Esophagus squamous epithelium (tissue), 5 donors: ENCODE measurements at regions not wholly inside any gene's neighbourhood (a gene's known extent, or its start where the extent isn't known, plus 50 kb on each side); places are given as distances from the start of the nearest gene placed in this dataset.

Experiments
- DNase-seq: peaks from one replicate; lab custom pipeline; 2025; lab: John Stamatoyannopoulos, UW
- H3K27ac ChIP-seq, 4 donors: fragments of 200-600 bp; sonication (generic); one replicate each; pipeline ENCODE4 v1.5.1; 2016 to 2019; ENCODE audit warnings: mild to moderate bottlenecking in 1 of 4
- H3K27me3 ChIP-seq, 4 donors: fragments of 200-600 bp; sonication (generic); 1 replicate in 3 of 4; 2 replicates in 1 of 4; pipeline versions ENCODE4 v1.5.1 to v1.6.0; 2017 to 2021; ENCODE audit warnings: antibody characterized with exemption in 1 of 4
- H3K36me3 ChIP-seq, 3 donors: fragments of 200-600 bp; sonication (generic); one replicate each; pipeline ENCODE4 v1.5.1; 2016 to 2019
- H3K4me1 ChIP-seq, 3 donors: fragments of 200-600 bp; sonication (generic); one replicate each; pipeline ENCODE4 v1.5.1; 2017 to 2019
- H3K4me3 ChIP-seq, 4 donors: fragments of 200-600 bp; sonication (generic); 1 replicate in 3 of 4; 2 replicates in 1 of 4; pipeline ENCODE4 v1.5.1; 2016 to 2019; ENCODE audit warnings: mild to moderate bottlenecking in 2 of 4, moderate library complexity in 1 of 4
- H3K9me3 ChIP-seq, 3 donors: fragments of 200-600 bp; sonication (generic); one replicate each; pipeline ENCODE4 v1.5.1; 2016 to 2019
- POLR2A ChIP-seq, 4 donors: fragments of 450-650 bp; IDR thresholded peaks; one replicate each; pipeline ENCODE4 v1.6.1; 2017; ENCODE audit warnings: antibody characterized with exemption in 4 of 4, mild to moderate bottlenecking in 4 of 4, moderate library complexity in 3 of 4
- WGBS, 2 donors: methylation state at CpG; one replicate each; pipeline ENCODE4 v1.1.5; 2018; 5-methylcytosine and 5-hydroxymethylcytosine counted together
- intact Hi-C: fragments of 100-400 bp; cut with DNase I; formaldehyde crosslinking; loops from one replicate; pipeline ENCODE4 v1.15.0; 2022
- TF ChIP-seq, protein P1 (sequence below), 6 experiments: fragments of 450-650 bp in 4 of 6; fragments of 200-600 bp in 2 of 6; sonication (generic) in 2 of 6; IDR thresholded peaks; one replicate each; pipeline ENCODE4 v1.5.1; 2016 to 2019; ENCODE audit warnings: antibody characterized with exemption in 6 of 6, mild to moderate bottlenecking in 4 of 6, moderate library complexity in 4 of 6
- donor health status: DM: yes; HTN: yes; CAD: no.

GRCh38 chr10:31619531-31620061, 300.6 kb downstream of the ZEB1 start:
- Histone ChIP-seq H3K27me3 (no peaks in the 10 kb centered on the region), H3K36me3 (no peaks in the 10 kb centered on the region), H3K4me3 (no peak overlapping the region), H3K27ac (peak overlapping the region in 2 of 4 donors; percentile 58 to 66), H3K4me1 (peaks cover 13 to 48% (median 18%) of the 10 kb centered on the region in 3 donors), H3K9me3 (no peaks in the 10 kb centered on the region)
- no peak for TF ChIP-seq POLR2A (IDR thresholded peaks at IDR 0.05)
- TF ChIP-seq, protein P1, sequence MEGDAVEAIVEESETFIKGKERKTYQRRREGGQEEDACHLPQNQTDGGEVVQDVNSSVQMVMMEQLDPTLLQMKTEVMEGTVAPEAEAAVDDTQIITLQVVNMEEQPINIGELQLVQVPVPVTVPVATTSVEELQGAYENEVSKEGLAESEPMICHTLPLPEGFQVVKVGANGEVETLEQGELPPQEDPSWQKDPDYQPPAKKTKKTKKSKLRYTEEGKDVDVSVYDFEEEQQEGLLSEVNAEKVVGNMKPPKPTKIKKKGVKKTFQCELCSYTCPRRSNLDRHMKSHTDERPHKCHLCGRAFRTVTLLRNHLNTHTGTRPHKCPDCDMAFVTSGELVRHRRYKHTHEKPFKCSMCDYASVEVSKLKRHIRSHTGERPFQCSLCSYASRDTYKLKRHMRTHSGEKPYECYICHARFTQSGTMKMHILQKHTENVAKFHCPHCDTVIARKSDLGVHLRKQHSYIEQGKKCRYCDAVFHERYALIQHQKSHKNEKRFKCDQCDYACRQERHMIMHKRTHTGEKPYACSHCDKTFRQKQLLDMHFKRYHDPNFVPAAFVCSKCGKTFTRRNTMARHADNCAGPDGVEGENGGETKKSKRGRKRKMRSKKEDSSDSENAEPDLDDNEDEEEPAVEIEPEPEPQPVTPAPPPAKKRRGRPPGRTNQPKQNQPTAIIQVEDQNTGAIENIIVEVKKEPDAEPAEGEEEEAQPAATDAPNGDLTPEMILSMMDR (IDR thresholded peaks at IDR 0.05) = no peak
- DNase-seq = no peak
- 56 to 61% methylated on average over 4 to 6 of the region's 8 CpGs for WGBS, 2 donors
- intact Hi-C loops = no loop called here

DNA sequence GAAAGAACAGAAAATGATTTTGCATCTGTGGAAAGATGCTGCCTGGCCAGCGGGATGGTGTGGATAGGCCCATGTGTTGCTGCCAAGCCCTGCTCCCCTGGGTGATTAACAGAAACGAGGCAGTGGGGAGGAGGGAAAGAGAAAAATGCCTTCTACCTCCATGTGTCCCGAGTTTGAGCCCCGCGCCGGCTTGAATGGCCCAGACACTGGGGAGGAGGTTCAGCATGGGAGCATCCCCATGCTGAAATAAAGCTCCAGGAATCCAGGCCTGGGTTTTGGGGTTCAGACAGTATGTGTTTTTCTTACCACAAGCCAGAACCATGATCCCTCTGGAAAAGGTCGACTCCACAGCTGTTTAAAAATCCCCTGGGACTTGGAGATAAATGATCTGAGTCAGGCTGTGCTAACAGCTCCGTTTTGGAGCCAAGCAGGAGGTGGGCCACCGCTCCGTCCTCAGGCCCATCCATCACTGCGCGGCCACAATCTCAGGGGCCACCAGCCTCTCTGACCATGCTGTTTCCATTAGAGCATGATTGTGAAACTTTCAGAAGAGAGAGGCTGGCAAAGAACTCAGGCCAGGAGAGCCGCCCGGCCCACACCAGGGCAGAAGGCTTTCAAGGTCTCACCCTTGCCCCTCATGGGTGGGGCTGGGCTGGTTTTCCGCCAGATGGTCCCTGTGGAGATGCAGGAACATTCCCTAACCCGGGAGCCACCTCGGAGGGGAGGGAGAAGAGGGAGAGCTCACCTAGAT, 299.7 kb downstream of the ZEB1 start:
- Histone ChIP-seq H3K27me3 (no peaks in the 10 kb centered on the region), H3K4me1 (peaks cover 13 to 44% (median 18%) of the 10 kb centered on the region in 3 donors), H3K27ac (peak overlapping the region in 3 of 4 donors; percentile 22 to 66 (median 58)), H3K36me3 (no peaks in the 10 kb centered on the region), H3K9me3 (no peaks in the 10 kb centered on the region), H3K4me3 (no peak overlapping the region)
- WGBS, 2 donors = 69 to 74% methylated on average over 7 to 10 of the region's 17 CpGs
- TF ChIP-seq, protein P1 (IDR thresholded peaks at IDR 0.05) = no peak
- TF ChIP-seq POLR2A (IDR thresholded peaks at IDR 0.05) = no peak
- no peak for DNase-seq
- intact Hi-C loops = no loop called here

DNA sequence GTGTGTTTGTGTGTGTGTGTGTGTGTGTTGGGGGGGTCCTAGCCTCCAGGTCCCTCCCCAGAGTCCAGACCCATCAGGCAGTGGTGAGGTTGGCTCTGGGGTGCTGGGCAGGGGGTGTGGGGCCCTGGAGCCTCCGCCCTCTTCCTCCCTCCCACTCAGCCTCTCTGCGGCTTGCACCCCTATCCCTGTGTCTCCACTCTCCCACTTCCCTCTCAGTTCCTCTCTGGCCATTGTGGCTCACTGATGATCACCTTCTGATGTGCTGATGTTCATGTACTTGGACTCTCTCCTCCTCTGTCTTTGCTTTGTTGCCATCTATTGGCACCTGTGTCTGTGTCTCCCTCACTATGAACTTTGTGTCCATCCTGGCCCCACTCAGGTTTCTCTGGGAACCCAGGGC, 298.7 kb downstream of the ZEB1 start:
- intact Hi-C loops = no loop called here
- TF ChIP-seq, protein P1 (IDR thresholded peaks at IDR 0.05) = no peak
- TF ChIP-seq POLR2A (IDR thresholded peaks at IDR 0.05) = no peak
- Histone ChIP-seq H3K27ac (no peak overlapping the region), H3K4me3 (no peak overlapping the region), H3K9me3 (no peaks in the 10 kb centered on the region), H3K36me3 (no peaks in the 10 kb centered on the region), H3K4me1 (peaks cover 13 to 37% (median 18%) of the 10 kb centered on the region in 3 donors), H3K27me3 (no peaks in the 10 kb centered on the region)
- WGBS, 2 donors = 79 to 94% methylated on average over 2 of the region's 2 CpGs
- no peak for DNase-seq

- Histone ChIP-seq H3K36me3 (no peaks in the 10 kb centered on the region), H3K4me3 (no peak overlapping the region), H3K27me3 (no peaks in the 10 kb centered on the region), H3K4me1 (peaks cover 13 to 32% (median 18%) of the 10 kb centered on the region in 3 donors), H3K27ac (no peak overlapping the region), H3K9me3 (no peaks in the 10 kb centered on the region)
- intact Hi-C loops = no loop called here
- DNase-seq = no peak
- TF ChIP-seq, protein P1 (IDR thresholded peaks at IDR 0.05) = no peak
- TF ChIP-seq POLR2A (IDR thresholded peaks at IDR 0.05) = no peak
- 73 to 76% methylated on average over 2 of the region's 2 CpGs for WGBS, 2 donors
Measured at GRCh38 chr10:31617133-31617532, 298.1 kb downstream of the ZEB1 start.

- H3K4me3 ChIP-seq = no peak overlapping the region
- H3K36me3 ChIP-seq = no peaks in the 10 kb centered on the region
- intact Hi-C loops = no loop called here
- H3K27ac ChIP-seq = no peak overlapping the region
- H3K4me1 ChIP-seq = peaks cover 13 to 22% (median 18%) of the 10 kb centered on the region in 3 donors
- TF ChIP-seq POLR2A (IDR thresholded peaks at IDR 0.05) = no peak
- TF ChIP-seq, protein P1 (IDR thresholded peaks at IDR 0.05) = no peak
- H3K27me3 ChIP-seq = no peaks in the 10 kb centered on the region
- DNase-seq = no peak
- H3K9me3 ChIP-seq = no peaks in the 10 kb centered on the region
Measured at GRCh38 chr10:31615129-31615528, 296.1 kb downstream of the ZEB1 start.
